ENCODE measurements at regions not wholly inside any gene's neighbourhood (a gene's known extent, or its start where the extent isn't known, plus 50 kb on each side); places are given as distances from the start of the nearest gene placed in this dataset.
"Not testable (repeated sequence)": the region's sequence is repeated elsewhere in the genome, so short reads cannot be mapped to it uniquely, and the experiment has no call there.

DNA sequence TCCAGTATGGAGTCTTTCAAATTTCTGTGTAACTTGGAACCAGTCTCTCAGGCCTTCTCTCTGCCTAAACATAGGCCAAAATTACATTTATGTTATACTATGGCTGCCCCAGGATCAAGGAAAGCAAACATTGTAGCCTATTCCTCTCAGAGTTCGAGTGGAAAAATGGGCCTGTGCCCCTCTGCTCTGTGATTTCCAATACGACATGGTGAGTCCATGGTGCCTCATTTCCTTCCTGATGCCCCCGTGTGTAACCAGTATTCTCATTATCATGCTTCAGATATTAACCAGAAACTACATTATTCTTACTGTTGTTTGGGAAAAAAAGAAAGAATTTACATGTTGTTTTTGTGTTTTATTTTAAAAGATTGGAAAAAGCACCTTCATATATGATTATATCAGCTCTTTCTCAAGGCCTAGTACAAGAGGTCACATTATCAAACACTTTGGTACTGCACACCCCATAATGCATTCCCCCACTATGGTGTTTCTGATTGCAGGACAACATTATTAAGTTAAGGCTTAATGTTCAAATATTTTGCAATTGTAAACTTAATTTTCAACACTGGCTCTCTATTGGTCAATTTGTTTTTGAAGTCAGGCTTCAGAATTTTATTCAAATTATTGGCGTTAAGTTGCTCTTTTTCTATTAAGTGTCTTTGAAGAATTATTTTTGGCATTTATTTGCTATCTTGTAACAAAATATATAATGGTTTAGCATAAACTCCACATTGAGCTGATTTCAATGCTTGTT, 151.8 kb upstream of the SLC27A6 start:
- no peak for DNase-seq

- DNase-seq, result no peak
Measured at GRCh38 chr5:128815201-128815600, 150.1 kb upstream of the SLC27A6 start.

- DNase-seq, result no peak
Measured at GRCh38 chr5:128825826-128826225, 139.5 kb upstream of the SLC27A6 start.

GRCh38 chr5:128826275-128826674, 139.0 kb upstream of the SLC27A6 start:
- DNase-seq, result no peak

DNA sequence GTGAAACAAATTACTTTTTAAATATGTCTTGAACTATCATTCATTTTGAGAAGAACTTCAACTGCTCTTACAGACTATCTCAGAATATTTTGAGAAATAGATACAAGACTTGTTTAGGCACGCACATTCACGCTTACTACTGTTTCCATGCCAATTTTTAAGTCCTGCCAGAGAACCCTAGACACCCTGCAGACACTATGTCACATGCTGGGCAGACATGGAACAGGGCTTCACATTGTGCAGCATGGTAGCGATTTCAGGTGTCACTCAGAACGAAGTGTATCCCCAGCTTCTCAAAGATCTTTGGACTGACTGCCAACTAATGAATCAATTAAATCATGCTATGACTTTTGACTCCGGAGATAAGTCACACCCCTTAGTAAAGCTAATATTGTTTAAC, 128.7 kb upstream of the SLC27A6 start:
- no peak for DNase-seq

DNA sequence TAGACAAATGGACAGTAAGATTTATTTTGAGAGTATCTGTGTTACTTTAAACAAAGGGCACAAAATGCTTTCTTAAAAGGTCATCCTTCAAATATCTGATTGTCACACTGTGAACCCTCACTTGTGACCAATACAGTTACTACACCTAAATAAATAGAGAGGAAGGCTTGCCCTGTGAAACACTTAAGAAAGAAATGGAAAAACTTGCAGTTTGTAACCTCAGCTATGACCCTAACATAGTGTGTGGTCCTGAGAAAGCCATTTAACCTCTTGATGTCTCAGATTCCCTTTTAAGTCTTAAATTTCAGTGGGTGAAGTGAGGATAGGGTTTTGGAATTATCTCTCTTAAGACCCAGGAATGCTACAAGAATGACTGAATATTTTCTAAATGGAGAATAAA, 126.7 kb upstream of the SLC27A6 start:
- DNase-seq, result no peak

- DNase-seq, result no peak
Measured at GRCh38 chr5:128842241-128842640, 123.0 kb upstream of the SLC27A6 start.

DNA sequence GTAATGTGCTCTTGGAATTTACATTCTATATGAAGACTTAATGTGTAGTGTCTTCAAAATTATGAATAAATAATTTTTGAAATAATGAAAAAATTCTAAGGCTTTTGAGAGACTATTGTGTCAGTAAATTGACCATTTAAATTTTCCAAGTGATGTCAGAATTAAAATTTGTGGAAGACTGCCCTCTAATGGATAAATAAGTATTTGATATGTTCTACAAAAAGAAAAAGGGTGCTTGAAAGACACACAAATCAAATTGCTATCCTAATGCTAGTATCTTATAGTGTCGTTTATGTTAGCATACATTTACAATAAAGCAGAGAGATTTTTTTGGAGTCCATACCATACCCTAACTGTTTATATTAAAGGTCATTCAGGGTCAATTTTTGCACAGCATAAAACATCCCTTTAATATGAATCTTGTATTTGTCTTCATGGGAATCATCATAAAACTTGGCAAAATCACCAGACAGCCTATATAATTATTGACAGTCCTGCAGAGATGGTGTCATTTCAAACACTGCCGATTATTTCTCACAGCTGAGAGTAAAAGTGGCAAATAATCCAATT, 120.8 kb upstream of the SLC27A6 start:
- no peak for DNase-seq

GRCh38 chr5:128850049-128850448, 115.2 kb upstream of the SLC27A6 start:
- no peak for DNase-seq

DNA sequence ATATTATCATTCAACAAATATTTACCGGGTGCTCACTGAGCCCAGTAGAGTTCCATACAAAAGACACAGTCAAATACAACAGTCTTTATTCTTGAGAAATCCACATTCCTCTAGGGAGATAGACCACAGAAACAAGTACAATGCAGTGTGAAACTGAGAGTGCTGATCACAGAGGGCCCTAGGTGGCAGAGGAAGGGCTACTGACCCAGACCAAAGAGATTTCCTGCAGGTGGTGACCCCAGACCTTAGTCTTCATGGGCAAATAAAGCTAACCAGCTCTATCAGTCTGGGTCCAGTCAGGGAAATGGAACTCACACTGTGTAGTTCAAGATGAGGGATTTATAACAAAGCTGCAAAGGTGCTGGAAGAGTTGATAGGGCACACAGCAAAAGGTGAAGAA, 110.4 kb upstream of the SLC27A6 start:
- no peak for DNase-seq

DNA sequence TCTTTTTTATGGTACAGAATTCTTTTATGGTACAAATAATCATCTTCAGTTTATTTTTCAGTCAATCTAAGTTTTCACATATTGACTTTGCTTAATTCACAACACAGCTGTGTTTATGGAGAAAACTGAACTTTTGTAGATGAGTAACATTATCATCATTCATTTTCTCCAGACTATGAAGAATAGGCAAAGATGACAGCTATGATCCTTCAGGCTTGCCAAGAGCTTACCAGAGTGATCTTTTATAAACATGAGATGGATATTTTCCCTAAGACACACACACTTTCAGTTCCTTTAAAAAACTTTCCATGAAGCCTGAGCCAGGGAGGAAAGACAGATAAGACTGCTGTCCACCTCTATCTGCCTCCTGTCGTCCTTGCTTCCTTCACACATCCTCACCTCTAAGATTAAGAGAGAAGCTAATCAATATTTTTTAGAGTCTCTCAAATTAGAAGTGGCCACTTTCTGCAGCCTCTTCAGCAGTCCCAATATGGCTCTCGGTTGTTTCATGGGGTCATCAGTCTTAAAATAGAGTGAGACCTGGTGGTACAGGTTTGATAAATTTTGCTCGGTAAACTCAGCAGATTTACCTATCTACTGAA, 108.1 kb upstream of the SLC27A6 start:
- DNase-seq, result no peak

DNA sequence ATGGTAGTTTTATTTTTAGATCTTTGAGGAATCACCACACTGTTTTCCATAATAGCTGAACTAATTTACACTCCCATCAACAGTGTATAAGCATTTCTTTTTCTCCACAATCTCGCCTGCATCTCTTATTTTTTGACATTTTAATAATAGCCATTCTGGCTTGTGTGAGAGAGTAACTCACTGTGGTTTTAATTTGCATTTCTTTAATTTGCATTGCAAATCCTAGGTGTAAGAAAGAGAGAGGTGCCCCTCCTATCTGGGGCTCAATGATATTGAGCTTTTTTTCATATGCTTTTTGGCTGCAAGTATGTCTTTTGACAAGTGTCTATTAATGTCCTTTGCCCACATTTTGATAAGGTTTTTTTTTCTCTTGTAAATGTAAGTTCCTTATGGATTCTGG, 106.3 kb upstream of the SLC27A6 start:
- DNase-seq, result no peak

DNA sequence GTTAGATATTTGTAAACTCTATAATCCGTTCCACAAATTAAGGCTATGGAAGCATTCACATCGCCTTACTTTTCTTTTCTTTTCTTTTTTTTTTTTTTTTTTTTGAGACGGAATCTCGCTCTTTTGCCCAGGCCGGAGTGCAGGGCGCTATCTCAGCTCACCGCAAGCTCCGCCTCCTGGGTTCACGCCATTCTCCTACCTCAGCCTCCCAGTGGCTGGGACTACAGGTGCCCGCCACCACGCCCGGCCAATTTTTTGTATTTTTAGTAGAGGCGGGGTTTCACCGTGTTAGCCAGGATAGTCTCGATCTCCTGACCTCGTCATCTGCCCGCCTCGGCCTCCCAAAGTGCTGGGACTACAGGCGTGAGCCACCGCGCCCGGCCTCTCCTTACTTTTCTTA, 104.1 kb upstream of the SLC27A6 start:
- DNase-seq, result not testable (repeated sequence)

GRCh38 chr5:128869970-128870369, 95.3 kb upstream of the SLC27A6 start:
- no peak for DNase-seq

DNA sequence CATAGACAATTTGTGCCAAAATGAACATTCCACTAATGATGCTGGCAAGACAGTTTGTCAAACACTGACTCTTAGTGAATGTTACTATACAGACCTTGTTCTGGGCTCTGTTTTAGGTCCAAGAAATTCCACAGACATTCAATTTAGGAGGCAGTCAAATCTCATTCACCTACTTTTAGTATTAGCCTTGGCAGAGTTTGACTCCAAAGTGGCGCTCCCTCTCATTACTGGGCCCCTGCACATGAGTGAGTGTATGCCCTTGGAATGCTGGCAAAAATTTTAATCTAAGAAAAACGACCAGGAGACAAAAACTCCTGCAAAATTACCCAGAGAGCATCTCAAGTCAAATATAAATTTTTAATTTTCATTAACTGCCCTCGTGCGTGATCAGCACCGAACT, 94.9 kb upstream of the SLC27A6 start:
- no peak for DNase-seq

- no peak for DNase-seq
Measured at GRCh38 chr5:128870923-128871322, 94.4 kb upstream of the SLC27A6 start.

GRCh38 chr5:128876569-128877382, 88.5 kb upstream of the SLC27A6 start:
- DNase-seq, result no peak

GRCh38 chr5:128877476-128877875, 87.8 kb upstream of the SLC27A6 start:
- DNase-seq, result no peak

DNA sequence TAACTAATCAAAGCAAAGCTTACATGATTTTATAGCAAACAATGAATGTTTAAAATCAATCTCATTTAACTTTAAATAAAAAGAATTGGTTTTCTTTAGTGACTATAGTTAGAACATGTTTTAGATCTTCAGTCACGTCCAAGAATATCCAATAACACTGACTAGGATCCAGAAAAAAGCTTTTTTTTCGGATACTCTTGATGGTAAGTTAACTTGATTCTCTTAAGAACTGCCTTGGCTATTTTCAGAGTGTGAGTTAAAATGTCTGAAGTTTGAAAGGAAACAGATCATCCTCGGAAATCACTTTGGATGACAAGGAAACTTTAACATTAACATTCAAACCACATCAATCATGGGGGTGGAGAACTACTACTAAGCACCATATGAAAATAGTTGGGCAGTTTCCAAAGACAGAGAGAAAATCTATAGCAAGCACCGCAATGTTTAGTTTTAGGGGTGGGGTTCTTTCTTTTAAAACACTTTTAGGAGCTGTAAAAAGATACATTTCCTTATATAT, 83.7 kb upstream of the SLC27A6 start:
- no peak for DNase-seq

DNA sequence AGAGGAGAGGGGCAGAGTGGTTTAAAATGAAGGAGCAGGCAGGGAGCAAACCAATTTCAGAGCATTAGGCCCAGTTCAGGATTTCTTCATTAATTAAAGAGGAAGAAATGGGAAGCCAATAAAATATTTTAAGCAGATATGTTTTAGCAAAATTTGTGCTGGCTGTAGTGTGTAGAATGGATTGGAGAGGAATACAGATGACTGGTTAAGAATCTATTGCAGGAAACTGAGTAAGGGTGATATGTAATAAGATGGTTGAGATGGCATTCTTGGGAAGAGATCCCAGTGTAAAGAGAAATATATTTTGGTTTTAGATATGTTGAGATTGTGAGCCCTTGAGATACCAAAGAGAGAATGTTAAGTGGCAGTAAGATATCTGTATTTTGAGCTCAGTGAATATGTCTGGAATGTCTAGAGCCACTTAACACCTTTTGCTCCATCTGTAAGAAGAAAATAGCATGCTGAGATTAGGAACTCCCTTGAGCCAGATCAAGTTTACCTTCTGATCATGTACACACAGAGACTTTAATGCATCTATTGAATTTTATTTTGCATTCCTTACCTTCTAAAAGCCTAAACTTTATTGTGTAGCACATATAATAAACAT, 79.5 kb upstream of the SLC27A6 start:
- DNase-seq, result no peak

GRCh38 chr5:128895122-128895521, 70.2 kb upstream of the SLC27A6 start:
- no peak for DNase-seq

GRCh38 chr5:128896675-128897074, 68.6 kb upstream of the SLC27A6 start:
- DNase-seq, result no peak

GRCh38 chr5:128903550-128903949, 61.7 kb upstream of the SLC27A6 start:
- no peak for DNase-seq
